Mammary epithelial cell (primary cell): ENCODE measurements at regions not wholly inside any gene's neighbourhood (a gene's known extent, or its start where the extent isn't known, plus 50 kb on each side); places are given as distances from the start of the nearest gene placed in this dataset.

ENCODE experiments used
- EZH2 ChIP-seq: IDR thresholded peaks from 2 replicates; pipeline ENCODE4 v1.6.1; 2012; ENCODE audit warnings: low read length, inconsistent platforms, borderline replicate concordance
- TF ChIP-seq, protein P1 (sequence below), 2 donors: IDR thresholded peaks in 1 of 2; conservative IDR thresholded peaks in 1 of 2; 2 replicates each; pipeline ENCODE4 v1.5.1; 2011 to 2012; ENCODE audit warnings: inconsistent platforms in 2 of 2, low read length in 2 of 2, mild to moderate bottlenecking in 2 of 2, control low read depth in 1 of 2, low read depth in 1 of 2; ENCODE audit not compliant: insufficient read depth in 1 of 2; ENCODE audit errors: extremely low read depth in 1 of 2

DNA sequence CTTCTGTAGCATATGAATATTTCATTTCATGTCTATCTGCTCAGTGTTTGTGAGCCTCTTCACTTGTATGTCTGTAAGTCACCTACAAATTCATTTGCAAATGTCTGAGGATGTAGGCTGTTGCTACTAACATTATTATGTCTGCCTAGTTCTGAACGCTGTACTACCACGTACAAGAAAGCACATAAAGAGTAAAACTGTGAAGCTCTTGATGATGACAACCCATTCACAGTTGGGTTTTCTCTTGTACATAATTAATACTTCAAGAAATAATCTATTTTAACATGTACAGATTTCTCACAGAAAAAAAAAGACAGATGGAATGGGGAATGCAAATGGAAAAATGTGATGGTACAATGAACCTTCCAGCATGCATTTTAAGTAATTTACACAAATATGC, 64.3 kb upstream of the CPNE8 start:
- TF ChIP-seq, protein P1, sequence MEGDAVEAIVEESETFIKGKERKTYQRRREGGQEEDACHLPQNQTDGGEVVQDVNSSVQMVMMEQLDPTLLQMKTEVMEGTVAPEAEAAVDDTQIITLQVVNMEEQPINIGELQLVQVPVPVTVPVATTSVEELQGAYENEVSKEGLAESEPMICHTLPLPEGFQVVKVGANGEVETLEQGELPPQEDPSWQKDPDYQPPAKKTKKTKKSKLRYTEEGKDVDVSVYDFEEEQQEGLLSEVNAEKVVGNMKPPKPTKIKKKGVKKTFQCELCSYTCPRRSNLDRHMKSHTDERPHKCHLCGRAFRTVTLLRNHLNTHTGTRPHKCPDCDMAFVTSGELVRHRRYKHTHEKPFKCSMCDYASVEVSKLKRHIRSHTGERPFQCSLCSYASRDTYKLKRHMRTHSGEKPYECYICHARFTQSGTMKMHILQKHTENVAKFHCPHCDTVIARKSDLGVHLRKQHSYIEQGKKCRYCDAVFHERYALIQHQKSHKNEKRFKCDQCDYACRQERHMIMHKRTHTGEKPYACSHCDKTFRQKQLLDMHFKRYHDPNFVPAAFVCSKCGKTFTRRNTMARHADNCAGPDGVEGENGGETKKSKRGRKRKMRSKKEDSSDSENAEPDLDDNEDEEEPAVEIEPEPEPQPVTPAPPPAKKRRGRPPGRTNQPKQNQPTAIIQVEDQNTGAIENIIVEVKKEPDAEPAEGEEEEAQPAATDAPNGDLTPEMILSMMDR (conservative IDR thresholded peaks at IDR 0.05 in 1 of 2, IDR thresholded peaks at IDR 0.05 in 1 of 2; ENCODE audit: extremely low read depth in 1 of 2, insufficient read depth in 1 of 2, low read depth in 1 of 2, low read length in 2 of 2) = no peak
- no peak for TF ChIP-seq EZH2
